Omental fat pad (tissue), 3 donors: ENCODE measurements at regions not wholly inside any gene's neighbourhood (a gene's known extent, or its start where the extent isn't known, plus 50 kb on each side); places are given as distances from the start of the nearest gene placed in this dataset.

Experiments
- ATAC-seq: fragments of 150-250 bp; one replicate; pipeline ENCODE4 v1.9.1; 2016; ENCODE audit warnings: mild to moderate bottlenecking, moderate library complexity; ENCODE audit not compliant: low FRiP score
- DNase-seq: peaks from one replicate; pipeline ENCODE4 v3.0.0-alpha.2; 2019; ENCODE audit warnings: low spot score
- CTCF ChIP-seq, 3 donors: fragments of 450-650 bp; IDR thresholded peaks; one replicate each; pipeline ENCODE4 v1.5.1; 2016 to 2017; ENCODE audit warnings: antibody characterized with exemption in 3 of 3, mild to moderate bottlenecking in 3 of 3, moderate library complexity in 2 of 3

DNA sequence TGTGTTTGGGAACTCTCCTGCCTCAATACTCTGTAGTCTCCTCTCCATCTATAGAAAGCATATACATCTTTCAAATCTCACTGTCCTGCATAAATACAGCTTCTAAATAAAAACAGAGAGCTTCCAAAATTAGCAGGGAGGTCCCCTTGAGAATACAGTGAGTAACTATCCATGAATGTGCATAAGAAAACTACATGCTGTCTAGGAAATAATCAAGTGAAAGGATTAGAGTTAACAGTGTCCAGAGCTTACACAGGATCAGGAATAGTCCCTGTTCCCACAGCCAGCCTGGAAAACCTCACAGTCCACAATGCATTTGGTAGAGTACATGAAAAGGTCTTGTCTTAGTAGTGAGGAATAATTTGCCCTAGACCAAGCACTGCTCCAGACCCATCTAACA lies 123.0 kb upstream of the POU3F2 start:
- DNase-seq (no peak), ATAC-seq (no peak)
- TF ChIP-seq CTCF (IDR thresholded peaks at IDR 0.05), result no peak

GRCh38 chr6:98716341-98716740 lies 118.0 kb upstream of the POU3F2 start:
- ATAC-seq (no peak), DNase-seq (no peak)
- TF ChIP-seq CTCF (IDR thresholded peaks at IDR 0.05), result no peak

DNA sequence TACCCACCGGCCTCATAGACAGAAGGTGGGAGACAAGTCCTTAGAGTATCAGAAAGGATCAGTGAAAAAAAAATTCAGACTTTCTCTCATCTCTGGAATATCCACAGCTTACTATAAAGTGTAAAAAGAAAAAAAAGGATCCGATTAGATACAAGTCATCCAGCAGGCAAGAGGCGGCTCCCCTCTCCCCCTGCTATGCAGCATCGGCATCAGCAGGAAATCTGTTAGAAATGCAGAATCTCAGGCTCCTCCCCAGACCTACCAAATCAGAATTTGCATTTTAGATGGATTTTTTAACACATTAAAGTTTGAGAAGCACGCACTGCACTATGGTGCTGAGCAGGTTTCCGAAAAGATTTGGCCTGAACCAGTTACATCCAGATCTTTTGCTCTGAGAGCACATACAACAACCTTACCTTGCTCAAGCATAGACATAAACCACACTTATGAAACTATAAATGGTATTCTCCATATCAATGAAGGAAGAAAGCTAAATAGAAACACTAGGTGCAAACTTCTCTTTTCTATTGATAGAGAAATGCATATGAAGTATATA lies 117.0 kb upstream of the POU3F2 start:
- DNase-seq (no peak), ATAC-seq (no peak)
- no peak for TF ChIP-seq CTCF (IDR thresholded peaks at IDR 0.05)

DNA sequence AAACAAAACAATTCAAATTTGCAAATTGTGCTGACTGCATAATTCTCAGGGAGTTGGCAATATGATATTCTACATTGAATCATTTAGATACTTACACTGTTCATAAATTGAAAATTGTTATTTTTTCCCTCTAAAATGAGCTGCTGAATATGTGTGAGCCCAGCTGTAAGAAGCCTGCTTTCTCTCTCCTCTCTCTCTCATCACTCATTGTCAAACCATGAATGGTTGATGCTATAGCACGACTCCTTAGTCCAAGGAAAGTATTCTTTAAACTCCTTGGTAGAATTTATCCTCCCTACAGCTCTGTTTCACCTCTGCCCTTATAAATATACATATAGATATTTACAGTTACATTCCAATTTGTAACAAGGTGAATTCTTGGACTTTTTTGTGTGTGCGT lies 116.4 kb upstream of the POU3F2 start:
- ATAC-seq (no peak), DNase-seq (no peak)
- TF ChIP-seq CTCF (IDR thresholded peaks at IDR 0.05), result no peak

DNA sequence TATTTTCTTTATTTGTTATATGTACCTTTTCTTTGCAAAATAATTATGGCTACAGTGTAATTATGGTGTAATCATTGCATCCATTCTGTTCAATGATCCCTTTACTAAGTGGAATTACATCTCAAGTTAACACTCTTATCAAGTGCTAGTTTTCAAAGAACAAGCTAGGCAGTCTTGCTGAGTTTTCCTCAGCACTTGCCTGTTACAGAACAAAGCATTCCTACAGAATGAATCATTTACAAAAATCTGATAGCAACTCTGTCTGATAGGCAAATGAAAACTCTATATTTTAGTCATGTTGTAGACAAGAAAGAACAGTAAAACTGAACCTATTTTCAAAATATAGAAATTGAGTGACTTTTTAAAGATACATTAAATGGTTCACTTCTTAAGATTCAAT lies 109.8 kb upstream of the POU3F2 start:
- DNase-seq (no peak), ATAC-seq (no peak)
- no peak for TF ChIP-seq CTCF (IDR thresholded peaks at IDR 0.05)

- DNase-seq (no peak), ATAC-seq (no peak)
These were observed 87.1 kb upstream of the POU3F2 start for GRCh38 chr6:98747273-98747672.

More at GRCh38 chr6:98747273-98747672, 87.1 kb upstream of the POU3F2 start:
- no peak for TF ChIP-seq CTCF (IDR thresholded peaks at IDR 0.05)
